Gastroesophageal sphincter (tissue), 4 donors: ENCODE measurements at regions not wholly inside any gene's neighbourhood (a gene's known extent, or its start where the extent isn't known, plus 50 kb on each side); places are given as distances from the start of the nearest gene placed in this dataset.

Experiments
- ATAC-seq: fragments of 150-250 bp; one replicate; pipeline ENCODE4 v1.9.1; 2016; ENCODE audit warnings: mild to moderate bottlenecking, moderate library complexity
- H3K27ac ChIP-seq, 4 donors: fragments of 200-600 bp; sonication (generic) in 3 of 4; 1 replicate in 3 of 4; 2 replicates in 1 of 4; pipeline ENCODE4 v1.5.1; 2016 to 2019
- H3K27me3 ChIP-seq: fragments of 200-600 bp; sonication (generic); one replicate; pipeline ENCODE4 v1.5.1; 2019
- H3K36me3 ChIP-seq, 2 donors: fragments of 200-600 bp; sonication (generic); one replicate each; pipeline ENCODE4 v1.5.1; 2019; ENCODE audit warnings: control low read depth in 1 of 2
- H3K4me1 ChIP-seq, 3 donors: fragments of 200-600 bp; sonication (generic); 1 replicate in 2 of 3; 2 replicates in 1 of 3; pipeline ENCODE4 v1.5.1; 2016 to 2019; ENCODE audit warnings: control low read depth in 2 of 3
- H3K4me3 ChIP-seq, 2 donors: fragments of 200-600 bp; sonication (generic); one replicate each; pipeline ENCODE4 v1.5.1; 2019; ENCODE audit warnings: mild to moderate bottlenecking in 1 of 2, moderate library complexity in 1 of 2
- H3K9me3 ChIP-seq, 3 donors: fragments of 200-600 bp; sonication (generic); one replicate each; pipeline ENCODE4 v1.5.1; 2017 to 2019; ENCODE audit warnings: control low read depth in 2 of 3
- EP300 ChIP-seq: sonication (generic); formaldehyde crosslinking; IDR thresholded peaks from one replicate; pipeline ENCODE4 v1.6.1; 2017; ENCODE audit warnings: antibody characterized with exemption, mild to moderate bottlenecking
- POLR2A ChIP-seq, 2 donors: fragments of 450-650 bp; IDR thresholded peaks; one replicate each; pipeline ENCODE4 v1.6.1; 2017; ENCODE audit warnings: antibody characterized with exemption in 2 of 2, mild to moderate bottlenecking in 2 of 2, moderate library complexity in 1 of 2
- POLR2AphosphoS5 ChIP-seq: sonication (generic); formaldehyde crosslinking; IDR thresholded peaks from one replicate; pipeline ENCODE4 v1.6.1; 2017; ENCODE audit warnings: antibody characterized with exemption
- whole genome bisulfite sequencing, 2 donors: methylation state at CpG; one replicate each; pipeline ENCODE4 v1.1.5; 2018; ENCODE audit warnings: low coverage in 1 of 2; 5-methylcytosine and 5-hydroxymethylcytosine counted together
- TF ChIP-seq, protein P1 (sequence below), 4 experiments: fragments of 200-600 bp in 2 of 4; fragments of 450-650 bp in 2 of 4; sonication (generic) in 1 of 4; IDR thresholded peaks; one replicate each; pipeline ENCODE4 v1.5.1; 2017 to 2019; ENCODE audit warnings: antibody characterized with exemption in 4 of 4, mild to moderate bottlenecking in 2 of 4, moderate library complexity in 2 of 4

DNA sequence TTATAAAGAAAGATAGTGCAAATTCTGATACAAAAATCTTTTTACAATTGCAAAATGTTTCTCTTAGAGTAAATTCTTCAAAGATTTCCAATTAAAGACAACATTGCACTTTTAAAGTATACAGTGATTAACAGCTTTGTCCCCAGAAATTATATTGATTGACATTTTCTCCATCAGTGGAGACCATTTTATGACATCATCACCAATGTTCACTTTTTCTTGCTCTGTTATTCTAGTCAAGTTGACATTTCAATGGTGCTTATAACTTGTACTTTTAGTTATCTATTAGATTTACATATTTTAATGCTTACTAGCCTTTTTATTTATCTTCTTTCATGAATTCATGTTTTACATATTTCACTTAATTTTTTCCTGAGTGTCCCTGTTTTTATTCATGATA is 524.8 kb downstream of the HAO1 start:
- no peak for ATAC-seq
- Histone ChIP-seq H3K9me3 (no peaks in the 10 kb centered on the region), H3K4me1 (no peaks in the 10 kb centered on the region), H3K36me3 (no peaks in the 10 kb centered on the region), H3K27me3 (no peaks in the 10 kb centered on the region), H3K27ac (no peak overlapping the region), H3K4me3 (no peak overlapping the region)
- TF ChIP-seq EP300 (no peak), POLR2AphosphoS5 (no peak), POLR2A (IDR thresholded peaks at IDR 0.05) (no peak)
- TF ChIP-seq, protein P1, sequence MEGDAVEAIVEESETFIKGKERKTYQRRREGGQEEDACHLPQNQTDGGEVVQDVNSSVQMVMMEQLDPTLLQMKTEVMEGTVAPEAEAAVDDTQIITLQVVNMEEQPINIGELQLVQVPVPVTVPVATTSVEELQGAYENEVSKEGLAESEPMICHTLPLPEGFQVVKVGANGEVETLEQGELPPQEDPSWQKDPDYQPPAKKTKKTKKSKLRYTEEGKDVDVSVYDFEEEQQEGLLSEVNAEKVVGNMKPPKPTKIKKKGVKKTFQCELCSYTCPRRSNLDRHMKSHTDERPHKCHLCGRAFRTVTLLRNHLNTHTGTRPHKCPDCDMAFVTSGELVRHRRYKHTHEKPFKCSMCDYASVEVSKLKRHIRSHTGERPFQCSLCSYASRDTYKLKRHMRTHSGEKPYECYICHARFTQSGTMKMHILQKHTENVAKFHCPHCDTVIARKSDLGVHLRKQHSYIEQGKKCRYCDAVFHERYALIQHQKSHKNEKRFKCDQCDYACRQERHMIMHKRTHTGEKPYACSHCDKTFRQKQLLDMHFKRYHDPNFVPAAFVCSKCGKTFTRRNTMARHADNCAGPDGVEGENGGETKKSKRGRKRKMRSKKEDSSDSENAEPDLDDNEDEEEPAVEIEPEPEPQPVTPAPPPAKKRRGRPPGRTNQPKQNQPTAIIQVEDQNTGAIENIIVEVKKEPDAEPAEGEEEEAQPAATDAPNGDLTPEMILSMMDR (IDR thresholded peaks at IDR 0.05) = no peak

DNA sequence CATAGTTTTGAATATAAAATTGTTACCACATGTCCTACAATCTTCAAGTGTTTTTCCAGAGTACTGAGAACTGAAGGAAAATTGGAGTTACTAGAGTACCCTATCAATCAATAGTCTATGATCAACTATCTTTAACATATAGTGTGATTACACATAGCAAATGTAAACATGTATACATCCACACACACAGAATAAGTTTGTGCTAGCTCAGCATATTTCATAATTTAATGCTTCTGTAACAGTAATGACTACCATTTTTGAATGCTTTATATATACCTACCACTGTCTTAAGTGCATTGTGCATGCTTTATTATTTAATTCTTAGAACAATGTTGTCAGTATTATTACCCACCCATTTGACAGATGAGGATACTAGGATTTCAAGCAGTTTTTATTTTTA is 523.9 kb downstream of the HAO1 start:
- no peak overlapping the region for H3K27ac ChIP-seq
- no peak for ATAC-seq
- TF ChIP-seq, protein P1 (IDR thresholded peaks at IDR 0.05) = no peak

DNA sequence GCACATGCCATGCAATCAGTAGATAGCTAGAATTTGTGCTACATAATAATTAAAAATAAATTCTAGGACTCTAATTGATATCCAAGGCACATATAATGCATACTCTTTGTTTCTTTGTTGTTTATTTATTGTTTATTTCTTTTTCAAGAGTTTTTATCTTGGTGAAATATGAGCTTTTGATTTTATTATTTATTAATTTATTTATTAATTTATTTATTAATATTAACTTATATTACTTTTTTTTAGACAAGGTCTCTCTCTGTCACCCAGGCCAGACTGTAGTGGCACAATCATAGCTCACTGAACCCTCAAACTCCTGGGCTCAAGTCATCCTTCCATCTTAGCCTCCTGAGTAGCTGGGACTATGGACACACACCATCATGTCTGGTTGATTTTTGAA is 519.9 kb downstream of the HAO1 start:
- no peaks in the 10 kb centered on the region for H3K9me3 ChIP-seq
- H3K36me3 ChIP-seq = no peaks in the 10 kb centered on the region
- no peak overlapping the region for H3K27ac ChIP-seq
- H3K4me3 ChIP-seq = no peak overlapping the region
- ATAC-seq = no peak
- TF ChIP-seq, protein P1 (IDR thresholded peaks at IDR 0.05) = no peak
- TF ChIP-seq POLR2AphosphoS5 (no peak), EP300 (no peak), POLR2A (IDR thresholded peaks at IDR 0.05) (no peak)
- no peaks in the 10 kb centered on the region for H3K27me3 ChIP-seq
- no peaks in the 10 kb centered on the region for H3K4me1 ChIP-seq

More for the DNA sequence above, 523.9 kb downstream of the HAO1 start:
- H3K9me3 ChIP-seq = no peaks in the 10 kb centered on the region
- H3K4me1 ChIP-seq = no peaks in the 10 kb centered on the region
- H3K36me3 ChIP-seq = no peaks in the 10 kb centered on the region
- H3K4me3 ChIP-seq = no peak overlapping the region
- H3K27me3 ChIP-seq = no peaks in the 10 kb centered on the region

DNA sequence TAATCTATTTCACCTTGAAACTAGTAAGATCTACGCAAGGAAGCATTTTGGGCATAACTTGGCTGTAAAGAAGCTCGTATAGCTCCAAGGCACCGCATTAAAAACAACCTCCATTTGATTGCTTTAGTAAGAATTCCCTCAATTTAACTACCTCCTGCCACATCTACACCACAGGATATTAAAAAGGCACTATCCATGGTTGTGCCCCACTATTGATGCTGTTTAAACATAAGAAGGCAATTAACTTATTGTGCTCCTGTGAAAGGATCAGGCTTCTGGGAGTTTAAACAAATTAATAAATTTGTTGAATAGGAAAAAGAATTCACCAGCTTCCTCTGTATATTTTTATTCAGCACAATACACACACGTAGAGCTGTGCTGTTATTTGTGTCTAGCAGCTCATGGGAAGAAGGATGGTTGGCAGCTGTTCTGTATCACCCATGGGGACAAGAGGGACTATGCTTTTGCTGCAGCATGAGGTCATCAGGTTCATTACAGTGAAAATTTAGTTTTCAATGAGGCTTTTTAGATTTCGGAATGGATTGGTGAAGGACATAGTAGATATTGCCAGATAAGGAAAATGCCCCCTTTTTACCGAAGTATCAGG is 513.3 kb downstream of the HAO1 start:
- ATAC-seq = no peak
- Histone ChIP-seq H3K27ac (no peak overlapping the region), H3K27me3 (no peaks in the 10 kb centered on the region), H3K9me3 (no peaks in the 10 kb centered on the region), H3K4me3 (no peak overlapping the region), H3K4me1 (no peaks in the 10 kb centered on the region), H3K36me3 (no peaks in the 10 kb centered on the region)
- 45 to 65% methylated on average over 5 to 6 of the region's 6 CpGs for WGBS, 2 donors
- TF ChIP-seq EP300 = no peak
- no peak for TF ChIP-seq POLR2AphosphoS5
- TF ChIP-seq POLR2A (IDR thresholded peaks at IDR 0.05) = no peak
- TF ChIP-seq, protein P1 (IDR thresholded peaks at IDR 0.05) = no peak

DNA sequence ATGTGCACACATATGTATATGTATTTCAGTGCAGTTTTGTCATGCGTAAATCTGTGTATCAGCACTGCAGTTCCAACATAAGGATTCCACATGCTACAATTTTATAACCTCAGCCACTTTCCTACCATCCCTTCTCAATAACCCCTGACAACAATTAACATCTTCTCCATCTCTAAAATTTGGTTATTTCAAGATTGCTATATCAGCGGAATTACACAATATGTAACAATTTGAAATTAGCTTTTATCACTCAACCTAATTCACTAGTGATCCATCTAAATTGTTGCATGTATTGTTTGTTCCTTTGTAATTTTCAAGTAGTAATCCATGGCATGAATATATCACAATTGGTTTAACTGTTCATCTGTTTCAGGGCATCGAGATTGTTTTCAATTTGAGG is 511.3 kb downstream of the HAO1 start:
- H3K9me3 ChIP-seq = no peaks in the 10 kb centered on the region
- 94 to 98% methylated on average over 3 of the region's 3 CpGs for WGBS, 2 donors
- TF ChIP-seq, protein P1 (IDR thresholded peaks at IDR 0.05) = no peak
- TF ChIP-seq EP300 (no peak), POLR2A (IDR thresholded peaks at IDR 0.05) (no peak), POLR2AphosphoS5 (no peak)
- ATAC-seq = no peak
- H3K27ac ChIP-seq = no peak overlapping the region
- no peaks in the 10 kb centered on the region for H3K27me3 ChIP-seq
- H3K36me3 ChIP-seq = no peaks in the 10 kb centered on the region
- H3K4me1 ChIP-seq = no peaks in the 10 kb centered on the region
- H3K4me3 ChIP-seq = no peak overlapping the region
